ENCODE measurements at regions not wholly inside any gene's neighbourhood (a gene's known extent, or its start where the extent isn't known, plus 50 kb on each side); places are given as distances from the start of the nearest gene placed in this dataset.

DNA sequence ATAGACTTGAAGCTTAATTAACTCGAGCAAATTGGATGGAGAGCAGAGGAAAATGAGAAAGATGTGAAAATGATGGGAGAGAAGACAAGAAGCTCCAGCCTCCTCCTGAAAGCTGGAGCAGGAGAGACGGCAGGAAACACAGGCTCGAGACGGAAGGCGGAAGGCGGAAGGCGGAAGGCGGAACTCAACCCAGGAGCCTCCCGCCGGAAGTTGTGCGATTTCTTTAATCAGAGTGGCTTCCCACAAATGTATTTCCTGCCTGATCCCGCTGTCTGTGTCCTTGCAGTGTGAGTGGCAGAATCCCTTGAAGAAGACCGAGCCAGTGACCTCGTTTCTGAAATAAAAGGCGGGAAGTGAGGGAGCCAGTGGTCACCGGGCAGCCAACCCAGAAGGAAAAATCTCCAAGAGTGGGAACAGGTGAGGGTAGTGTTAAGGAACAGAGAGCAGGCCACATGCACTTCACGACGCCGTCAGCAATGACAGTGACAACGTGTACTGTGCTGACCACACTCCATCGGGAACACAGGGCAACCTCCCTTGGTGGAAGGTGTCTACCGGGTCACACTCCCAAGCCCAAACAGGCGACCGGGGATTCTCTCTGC, 117.0 kb upstream of the RNF32 start:
- TF ChIP-seq GATA2 (IDR thresholded peaks at IDR 0.05; ENCODE audit: low read depth, low read length) (no peak), GATA3 (IDR thresholded peaks at IDR 0.05; ENCODE audit: low read depth, low read length) (no peak)

Measured in SH-SY5Y (cell line).